NCI-H187 (cell line): ENCODE measurements at regions not wholly inside any gene's neighbourhood (a gene's known extent, or its start where the extent isn't known, plus 50 kb on each side); places are given as distances from the start of the nearest gene placed in this dataset.

ENCODE experiments used
- DNase-seq, 2 experiments: peaks; one replicate each; lab custom pipeline; 2025; lab: John Stamatoyannopoulos, UW

GRCh38 chr2:144280009-144280408 lies 239.9 kb downstream of the ZEB2 start:
- no peak for DNase-seq

GRCh38 chr2:144279165-144279564 lies 240.8 kb downstream of the ZEB2 start:
- no peak for DNase-seq

GRCh38 chr2:144277622-144278354 lies 242.1 kb downstream of the ZEB2 start:
- no peak for DNase-seq

DNA sequence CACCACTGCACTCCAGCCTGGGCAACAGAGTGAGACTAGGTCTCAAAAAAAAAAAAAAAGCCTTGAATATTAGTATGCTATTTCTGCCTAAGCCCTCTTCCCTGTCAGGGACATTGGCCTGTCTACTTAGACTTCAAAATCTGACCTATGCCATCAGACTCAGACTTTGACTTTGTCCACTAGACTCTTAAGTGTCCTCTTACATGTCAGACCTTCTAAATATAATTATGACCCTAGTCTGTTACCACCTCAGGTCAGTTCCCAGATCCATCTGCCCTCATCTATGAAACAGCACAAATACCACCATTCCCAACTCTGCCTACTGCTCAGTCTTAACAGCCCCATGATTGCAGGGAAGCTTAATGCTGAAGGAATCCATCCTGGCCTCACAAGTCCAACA lies 244.6 kb downstream of the ZEB2 start:
- no peak for DNase-seq

- no peak for DNase-seq
Observed at GRCh38 chr2:144274131-144274530, 245.8 kb downstream of the ZEB2 start.

DNA sequence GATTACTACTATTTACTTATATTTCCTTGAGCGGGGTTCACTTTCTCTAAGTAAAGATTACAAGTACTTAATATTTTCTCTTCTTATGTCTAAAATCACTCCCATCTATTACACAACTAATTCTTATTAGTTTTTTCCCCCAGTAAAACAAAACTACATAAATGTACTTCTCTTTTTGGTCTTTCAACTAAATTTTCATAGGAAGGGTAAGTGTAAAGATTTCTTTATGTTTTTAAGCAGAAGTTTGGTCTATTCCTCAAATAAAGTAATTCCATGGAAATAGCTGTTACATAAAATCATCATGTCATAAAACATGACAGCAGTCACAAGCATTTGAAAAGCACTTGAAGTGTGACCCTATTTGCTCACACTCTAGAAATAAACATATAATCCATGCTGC lies 249.0 kb downstream of the ZEB2 start:
- no peak for DNase-seq

- DNase-seq = no peak
Observed at GRCh38 chr2:144268036-144268678, 251.8 kb downstream of the ZEB2 start.

- DNase-seq = no peak
Observed at GRCh38 chr2:144267239-144267638, 252.7 kb downstream of the ZEB2 start.

- no peak for DNase-seq
Observed at GRCh38 chr2:144265654-144266053, 254.3 kb downstream of the ZEB2 start.

DNA sequence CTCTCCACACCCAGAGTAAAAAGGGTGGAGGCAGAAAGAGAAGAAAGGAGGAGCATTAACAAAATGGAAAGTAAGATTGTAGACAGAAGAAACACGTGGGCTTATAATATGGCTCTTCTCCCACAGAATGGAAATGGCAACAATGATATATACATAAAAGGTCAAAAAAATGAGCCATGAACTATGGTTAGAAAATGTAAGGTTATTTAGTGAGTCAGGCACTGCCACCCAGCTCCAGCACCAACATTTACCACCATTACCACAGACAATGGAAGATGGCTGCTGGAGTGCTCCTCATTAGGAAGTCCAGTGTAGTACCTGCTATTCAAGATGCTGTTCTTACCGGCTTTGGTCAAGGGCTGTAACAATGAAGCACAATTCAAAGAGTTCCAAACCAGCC lies 258.0 kb downstream of the ZEB2 start:
- no peak for DNase-seq

DNA sequence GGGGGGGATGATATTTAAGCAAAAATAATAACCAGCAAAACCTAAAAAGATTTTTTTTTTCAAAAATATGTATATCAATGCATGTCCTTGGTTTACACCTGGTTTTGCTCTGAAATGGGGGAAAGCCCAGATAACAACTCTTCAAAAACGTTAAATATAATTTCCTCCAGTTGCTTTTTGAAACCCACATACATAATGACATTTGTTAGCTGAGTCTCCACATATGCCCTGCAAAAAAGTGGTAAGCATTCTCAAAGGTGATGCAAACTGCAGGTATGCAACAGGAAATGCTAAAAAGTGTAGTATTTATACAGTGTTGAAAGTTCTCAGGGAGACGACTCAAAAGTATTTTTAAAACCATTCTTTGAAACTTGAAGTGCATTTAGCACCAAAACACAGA lies 258.6 kb downstream of the ZEB2 start:
- DNase-seq = no peak

- no peak for DNase-seq
Observed at GRCh38 chr2:144259332-144259731, 260.6 kb downstream of the ZEB2 start.

DNA sequence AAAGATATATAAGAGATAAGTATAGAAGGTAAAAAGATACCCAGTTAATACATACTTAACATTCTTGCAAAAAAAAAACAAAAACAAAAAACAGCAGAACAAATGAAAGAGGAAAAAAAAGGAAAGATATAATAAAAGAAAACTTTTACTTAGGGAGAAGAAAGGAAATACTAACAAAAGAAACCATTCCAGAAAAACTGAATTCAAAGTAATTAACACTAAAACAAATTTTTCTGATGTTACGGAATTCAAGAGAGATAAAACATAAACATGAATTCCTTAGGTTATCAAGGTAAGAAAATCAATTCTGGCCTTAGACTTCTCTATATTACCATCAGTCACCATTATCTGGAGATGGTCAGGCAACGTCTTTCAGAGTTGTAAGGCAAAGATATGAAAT lies 261.8 kb downstream of the ZEB2 start:
- no peak for DNase-seq

GRCh38 chr2:144256996-144257707 lies 262.8 kb downstream of the ZEB2 start:
- DNase-seq = no peak

- DNase-seq = no peak
Observed at GRCh38 chr2:144254342-144255235, 265.3 kb downstream of the ZEB2 start.

GRCh38 chr2:144253743-144254142 lies 266.2 kb downstream of the ZEB2 start:
- no peak for DNase-seq

DNA sequence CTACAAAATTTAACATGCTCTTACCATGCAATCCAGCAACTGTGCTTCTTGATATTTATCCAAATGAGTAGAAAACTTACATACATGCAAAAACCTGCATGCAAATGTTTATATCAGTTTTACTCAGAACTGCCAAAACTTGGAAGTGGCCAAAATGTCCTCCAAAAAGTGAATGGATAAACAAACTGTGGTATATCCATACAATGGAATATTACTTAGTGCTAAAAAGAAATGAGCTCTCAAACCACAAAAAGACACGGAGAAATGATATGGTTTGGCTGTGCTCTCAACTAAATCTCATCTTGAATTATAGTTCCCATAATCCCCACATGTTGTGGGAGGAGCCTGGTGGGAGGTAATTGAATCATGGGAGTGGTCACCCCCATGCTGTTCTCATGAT lies 267.2 kb downstream of the ZEB2 start:
- DNase-seq = no peak

DNA sequence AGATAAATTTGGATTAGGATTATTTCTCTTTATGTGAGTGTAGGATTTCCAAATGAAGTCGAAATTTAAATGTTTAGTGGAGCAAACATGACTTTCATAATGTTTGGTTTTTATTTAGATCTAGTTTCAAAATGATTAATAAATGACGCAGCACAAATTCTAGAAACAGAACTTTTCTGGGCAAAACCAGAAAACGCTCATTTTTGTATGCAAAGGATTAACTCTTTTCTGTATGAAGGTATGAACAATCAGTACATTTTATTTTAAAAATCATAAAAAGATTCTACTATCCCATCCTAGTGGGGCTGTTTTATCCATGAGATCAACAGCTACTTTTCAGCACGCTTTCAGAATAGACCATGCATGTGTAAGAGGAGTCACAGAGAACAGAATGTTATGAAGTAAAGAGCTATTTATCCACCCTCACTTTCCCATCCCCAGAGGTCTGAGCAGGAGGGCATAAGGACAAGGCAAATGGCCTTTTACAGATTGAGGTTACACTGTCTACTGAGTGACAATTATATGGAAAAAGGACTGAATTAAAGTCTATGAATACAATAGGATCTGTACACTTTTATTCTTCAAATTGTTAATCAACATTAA lies 270.8 kb downstream of the ZEB2 start:
- no peak for DNase-seq

GRCh38 chr2:144248350-144249034 lies 271.4 kb downstream of the ZEB2 start:
- no peak for DNase-seq

DNA sequence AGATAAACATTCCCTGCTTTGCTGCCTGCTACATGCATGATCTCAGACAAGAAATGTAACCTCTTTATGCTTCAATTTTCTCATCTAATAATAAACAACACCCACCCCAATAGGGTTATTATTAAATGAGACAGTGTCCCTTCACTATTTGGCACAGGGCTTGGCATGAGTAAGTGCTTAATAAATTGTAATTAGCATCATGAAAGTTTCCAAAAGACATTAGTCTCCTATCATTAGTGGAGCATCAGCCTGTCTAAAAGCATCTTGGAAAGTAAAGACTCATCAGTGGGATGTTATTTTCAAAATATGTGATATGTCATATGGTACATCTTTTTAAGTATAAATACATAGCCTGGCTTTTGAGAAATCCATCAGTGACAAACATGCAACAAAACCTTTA lies 275.0 kb downstream of the ZEB2 start:
- DNase-seq = no peak

- no peak for DNase-seq
Observed at GRCh38 chr2:144242311-144242710, 277.6 kb downstream of the ZEB2 start.
